ENCODE measurements at regions not wholly inside any gene's neighbourhood (a gene's known extent, or its start where the extent isn't known, plus 50 kb on each side); places are given as distances from the start of the nearest gene placed in this dataset.

- no peaks in the 10 kb centered on the region for H3K4me1 ChIP-seq (replicated peaks in 1 of 2)
- intact Hi-C loops (cut with DNase I): no loop called here
These were observed 986.3 kb downstream of the TFAP2A start for GRCh38 chr6:9428421-9429172.

GRCh38 chr6:9422138-9422537, 986.8 kb upstream of the SLC35B3 start:
- no peak for TF ChIP-seq POLR2A (IDR thresholded peaks at IDR 0.05)
- no peaks in the 10 kb centered on the region for H3K9me3 ChIP-seq (replicated peaks in 1 of 3)
- no peaks in the 10 kb centered on the region for H3K4me1 ChIP-seq (replicated peaks in 1 of 2)
- H3K27ac ChIP-seq: no peak overlapping the region
- no peak overlapping the region for H3K4me3 ChIP-seq
- no peaks in the 10 kb centered on the region for H3K36me3 ChIP-seq (replicated peaks in 1 of 2)
- WGBS, 4 donors: 73 to 86% (median 79%) methylated on average over 2 of the region's 2 CpGs
- intact Hi-C loops (cut with DNase I): no loop called here
- no peak for DNase-seq
- H3K27me3 ChIP-seq: no peaks in the 10 kb centered on the region

More at GRCh38 chr6:9428421-9429172, 986.3 kb downstream of the TFAP2A start:
- TF ChIP-seq CTCF (IDR thresholded peaks at IDR 0.05) (no peak), POLR2A (IDR thresholded peaks at IDR 0.05) (no peak)
- no peak overlapping the region for H3K27ac ChIP-seq
- no peaks in the 10 kb centered on the region for H3K27me3 ChIP-seq
- no peak for DNase-seq
- H3K9me3 ChIP-seq (replicated peaks in 1 of 3): no peaks in the 10 kb centered on the region
- no peaks in the 10 kb centered on the region for H3K36me3 ChIP-seq (replicated peaks in 1 of 2)
- WGBS, 4 donors: 48 to 63% (median 57%) methylated on average over 2 of the region's 2 CpGs
- H3K4me3 ChIP-seq: no peak overlapping the region

GRCh38 chr6:9420316-9421015, 985.1 kb upstream of the SLC35B3 start:
- H3K27me3 ChIP-seq: no peaks in the 10 kb centered on the region
- no peak for TF ChIP-seq CTCF (IDR thresholded peaks at IDR 0.05)
- no peak for TF ChIP-seq POLR2A (IDR thresholded peaks at IDR 0.05)
- no peaks in the 10 kb centered on the region for H3K36me3 ChIP-seq (replicated peaks in 1 of 2)
- WGBS, 4 donors: 56 to 71% (median 68%) methylated on average over 6 of the region's 6 CpGs
- no peak overlapping the region for H3K27ac ChIP-seq
- DNase-seq: no peak
- intact Hi-C loops (cut with DNase I): no loop called here
- no peaks in the 10 kb centered on the region for H3K9me3 ChIP-seq (replicated peaks in 1 of 3)
- no peak overlapping the region for H3K4me3 ChIP-seq
- H3K4me1 ChIP-seq (replicated peaks in 1 of 2): no peaks in the 10 kb centered on the region

GRCh38 chr6:9417400-9417799, 982.1 kb upstream of the SLC35B3 start:
- Histone ChIP-seq H3K36me3 (replicated peaks in 1 of 2) (no peaks in the 10 kb centered on the region), H3K27me3 (no peaks in the 10 kb centered on the region), H3K27ac (no peak overlapping the region), H3K4me3 (no peak overlapping the region), H3K4me1 (replicated peaks in 1 of 2) (no peaks in the 10 kb centered on the region), H3K9me3 (replicated peaks in 1 of 3) (no peaks in the 10 kb centered on the region)
- no peak for TF ChIP-seq CTCF (IDR thresholded peaks at IDR 0.05)
- no peak for TF ChIP-seq POLR2A (IDR thresholded peaks at IDR 0.05)
- intact Hi-C loops (cut with DNase I): loop anchor here in 1 of 2 donors (10.0 kb wide), 1 partner anchor 433 kb away; no protein-coding TSS in a partner anchor
- no peak for DNase-seq
- 39 to 54% (median 52%) methylated on average over 2 of the region's 2 CpGs for WGBS, 4 donors
